KMS-11 (cell line): ENCODE measurements at regions not wholly inside any gene's neighbourhood (a gene's known extent, or its start where the extent isn't known, plus 50 kb on each side); places are given as distances from the start of the nearest gene placed in this dataset.

Experiments
- H2AFZ ChIP-seq: fragments of 200-600 bp; sonication (generic); 2 replicates; pipeline ENCODE4 v1.6.1; 2016; ENCODE audit warnings: antibody characterized with exemption, mixed run types, low read depth
- H3K27ac ChIP-seq: fragments of 200-600 bp; sonication (generic); 2 replicates; pipeline ENCODE4 v1.6.1; 2016; ENCODE audit warnings: mild to moderate bottlenecking, mixed run types
- H3K27me3 ChIP-seq: fragments of 200-600 bp; sonication (generic); 2 replicates; pipeline ENCODE4 v1.6.1; 2017; ENCODE audit warnings: mild to moderate bottlenecking, low read depth, mixed run types, moderate library complexity; ENCODE audit not compliant: insufficient read depth
- H3K36me3 ChIP-seq: fragments of 200-600 bp; sonication (generic); 2 replicates; pipeline ENCODE4 v1.6.1; 2017; ENCODE audit warnings: mild to moderate bottlenecking, mixed run types; ENCODE audit not compliant: insufficient read depth
- H3K4me1 ChIP-seq: fragments of 200-600 bp; sonication (generic); 2 replicates; pipeline ENCODE4 v1.6.1; 2016; ENCODE audit warnings: mild to moderate bottlenecking, low read depth, mixed run types; ENCODE audit not compliant: poor library complexity, severe bottlenecking
- H3K4me2 ChIP-seq: fragments of 200-600 bp; sonication (generic); 2 replicates; pipeline ENCODE4 v1.7.0; 2016; ENCODE audit warnings: mild to moderate bottlenecking, mixed run types
- H3K4me3 ChIP-seq: fragments of 200-600 bp; sonication (generic); IDR thresholded peaks from 2 replicates; pipeline ENCODE4 v1.6.1; 2017; ENCODE audit warnings: low read depth, low read length, mixed read lengths; ENCODE audit not compliant: insufficient read depth
- H3K79me2 ChIP-seq: fragments of 200-600 bp; sonication (generic); 2 replicates; pipeline ENCODE4 v1.6.1; 2016; ENCODE audit warnings: low read depth, mixed run types; ENCODE audit not compliant: insufficient read depth
- H3K9ac ChIP-seq: fragments of 200-600 bp; sonication (generic); 2 replicates; pipeline ENCODE4 v1.6.1; 2016; ENCODE audit warnings: mild to moderate bottlenecking, mixed run types
- H4K20me1 ChIP-seq: fragments of 200-600 bp; sonication (generic); 2 replicates; pipeline ENCODE4 v1.6.1; 2016; ENCODE audit warnings: mild to moderate bottlenecking, mixed run types; ENCODE audit not compliant: insufficient read depth
- TF ChIP-seq, protein P1 (sequence below): fragments of 200-600 bp; sonication (generic); conservative IDR thresholded peaks from 2 replicates; pipeline ENCODE4 v1.6.1; 2017; ENCODE audit warnings: low read depth, mild to moderate bottlenecking, antibody characterized with exemption, low read length, moderate library complexity, mixed read lengths

DNA sequence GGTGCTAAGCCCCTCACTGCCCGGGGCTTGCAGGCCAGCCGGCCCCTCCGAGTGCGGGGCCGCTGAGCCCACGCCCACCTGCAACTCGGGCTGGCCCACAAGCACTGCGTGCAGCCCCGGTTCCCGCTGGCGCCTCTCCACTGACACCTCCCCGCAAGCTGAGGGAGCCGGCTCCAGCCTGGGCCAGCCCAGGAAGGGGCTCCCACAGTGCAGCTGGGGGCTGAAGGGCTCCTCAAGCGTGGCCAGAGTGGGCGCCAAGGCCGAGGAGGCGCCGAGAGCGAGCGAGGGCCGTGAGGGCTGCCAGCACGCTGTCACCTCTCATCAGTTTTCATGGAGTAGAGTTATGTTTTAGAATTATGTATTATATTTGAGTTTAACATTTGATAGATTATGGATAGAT, 176.5 kb upstream of the FAM78B start:
- H3K79me2 ChIP-seq = no peaks in the 10 kb centered on the region
- no peaks in the 10 kb centered on the region for H3K36me3 ChIP-seq
- H2AFZ ChIP-seq = no peak overlapping the region
- H3K9ac ChIP-seq = no peak overlapping the region
- no peak overlapping the region for H3K4me3 ChIP-seq
- no peak overlapping the region for H3K27ac ChIP-seq
- TF ChIP-seq, protein P1, sequence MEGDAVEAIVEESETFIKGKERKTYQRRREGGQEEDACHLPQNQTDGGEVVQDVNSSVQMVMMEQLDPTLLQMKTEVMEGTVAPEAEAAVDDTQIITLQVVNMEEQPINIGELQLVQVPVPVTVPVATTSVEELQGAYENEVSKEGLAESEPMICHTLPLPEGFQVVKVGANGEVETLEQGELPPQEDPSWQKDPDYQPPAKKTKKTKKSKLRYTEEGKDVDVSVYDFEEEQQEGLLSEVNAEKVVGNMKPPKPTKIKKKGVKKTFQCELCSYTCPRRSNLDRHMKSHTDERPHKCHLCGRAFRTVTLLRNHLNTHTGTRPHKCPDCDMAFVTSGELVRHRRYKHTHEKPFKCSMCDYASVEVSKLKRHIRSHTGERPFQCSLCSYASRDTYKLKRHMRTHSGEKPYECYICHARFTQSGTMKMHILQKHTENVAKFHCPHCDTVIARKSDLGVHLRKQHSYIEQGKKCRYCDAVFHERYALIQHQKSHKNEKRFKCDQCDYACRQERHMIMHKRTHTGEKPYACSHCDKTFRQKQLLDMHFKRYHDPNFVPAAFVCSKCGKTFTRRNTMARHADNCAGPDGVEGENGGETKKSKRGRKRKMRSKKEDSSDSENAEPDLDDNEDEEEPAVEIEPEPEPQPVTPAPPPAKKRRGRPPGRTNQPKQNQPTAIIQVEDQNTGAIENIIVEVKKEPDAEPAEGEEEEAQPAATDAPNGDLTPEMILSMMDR = no peak
- H3K27me3 ChIP-seq = no peaks in the 10 kb centered on the region
- H3K4me2 ChIP-seq = no peak overlapping the region
- no peaks in the 10 kb centered on the region for H3K4me1 ChIP-seq
- H4K20me1 ChIP-seq = no peaks in the 10 kb centered on the region

DNA sequence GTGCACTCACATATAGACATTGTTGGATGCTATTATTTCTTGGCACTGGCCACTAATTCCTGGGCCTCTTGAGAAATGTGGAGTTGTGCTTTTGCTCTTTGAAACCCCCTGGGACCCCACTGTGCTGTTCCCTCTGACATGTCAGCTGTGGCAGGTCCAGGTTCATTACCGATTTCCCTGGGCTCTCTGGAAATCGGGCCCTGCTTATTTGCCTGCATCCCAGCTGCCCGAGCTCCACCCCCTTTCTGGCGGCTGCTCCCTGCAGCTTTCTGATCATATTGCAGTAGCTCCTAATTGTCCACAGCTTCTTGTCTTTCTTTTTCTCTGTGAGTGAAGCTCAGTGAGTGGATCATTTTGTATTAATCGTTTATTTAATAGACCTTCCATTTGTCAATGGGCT, 183.7 kb upstream of the FAM78B start:
- H3K36me3 ChIP-seq = no peaks in the 10 kb centered on the region
- no peak overlapping the region for H3K27ac ChIP-seq
- no peaks in the 10 kb centered on the region for H3K27me3 ChIP-seq
- no peak overlapping the region for H3K4me3 ChIP-seq
- no peak overlapping the region for H2AFZ ChIP-seq
- no peaks in the 10 kb centered on the region for H3K4me1 ChIP-seq
- H4K20me1 ChIP-seq = no peaks in the 10 kb centered on the region
- TF ChIP-seq, protein P1 = no peak
- H3K79me2 ChIP-seq = no peaks in the 10 kb centered on the region
- H3K4me2 ChIP-seq = no peak overlapping the region
- H3K9ac ChIP-seq = no peak overlapping the region

DNA sequence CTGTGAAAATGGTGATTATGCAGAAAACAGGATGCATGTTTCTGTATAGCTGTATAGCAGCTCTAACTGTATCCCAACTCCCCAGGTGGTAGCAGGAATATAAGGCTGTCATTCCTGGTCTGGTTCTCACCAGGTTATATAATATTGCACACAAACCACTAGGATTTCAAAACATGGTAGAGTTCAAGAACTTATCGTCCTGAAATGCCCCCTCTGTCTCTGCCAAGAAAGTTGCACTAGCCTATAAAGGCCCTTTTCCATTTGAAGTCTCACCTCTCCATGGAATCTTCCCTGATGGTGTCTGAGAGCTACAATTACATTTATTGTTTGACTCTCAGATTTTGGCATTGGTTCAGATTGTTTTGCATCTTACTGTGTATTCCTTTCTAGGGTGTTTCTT, 184.9 kb upstream of the FAM78B start:
- no peaks in the 10 kb centered on the region for H3K79me2 ChIP-seq
- no peak overlapping the region for H3K4me2 ChIP-seq
- H3K27me3 ChIP-seq = no peaks in the 10 kb centered on the region
- no peaks in the 10 kb centered on the region for H3K4me1 ChIP-seq
- no peak overlapping the region for H3K27ac ChIP-seq
- no peak overlapping the region for H3K9ac ChIP-seq
- no peak overlapping the region for H2AFZ ChIP-seq
- no peaks in the 10 kb centered on the region for H4K20me1 ChIP-seq
- H3K36me3 ChIP-seq = no peaks in the 10 kb centered on the region
- TF ChIP-seq, protein P1 = no peak
- H3K4me3 ChIP-seq = no peak overlapping the region

DNA sequence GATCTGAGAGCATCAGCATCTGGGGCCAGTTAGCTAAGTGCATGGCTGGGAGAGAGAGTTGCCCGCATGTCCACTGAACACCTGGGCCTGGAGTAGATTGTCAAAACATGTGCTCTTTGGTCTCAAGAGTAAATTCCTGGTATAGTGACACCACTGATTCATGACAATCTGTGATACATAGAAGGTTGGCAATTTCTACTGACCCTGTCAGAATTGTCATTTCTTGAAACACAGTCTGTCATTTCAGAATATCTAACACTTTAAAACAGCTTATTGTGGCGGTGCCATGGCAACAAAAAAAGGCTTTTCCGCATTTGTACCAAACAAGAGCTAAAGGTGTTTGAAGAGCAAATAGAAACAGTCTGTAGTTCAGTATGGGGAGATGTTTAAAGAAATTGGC, 186.4 kb upstream of the FAM78B start:
- no peaks in the 10 kb centered on the region for H3K79me2 ChIP-seq
- H3K27me3 ChIP-seq = no peaks in the 10 kb centered on the region
- TF ChIP-seq, protein P1 = no peak
- H3K4me3 ChIP-seq = no peak overlapping the region
- no peak overlapping the region for H3K9ac ChIP-seq
- no peaks in the 10 kb centered on the region for H3K36me3 ChIP-seq
- H2AFZ ChIP-seq = no peak overlapping the region
- H3K4me2 ChIP-seq = no peak overlapping the region
- H4K20me1 ChIP-seq = no peaks in the 10 kb centered on the region
- no peaks in the 10 kb centered on the region for H3K4me1 ChIP-seq
- no peak overlapping the region for H3K27ac ChIP-seq

DNA sequence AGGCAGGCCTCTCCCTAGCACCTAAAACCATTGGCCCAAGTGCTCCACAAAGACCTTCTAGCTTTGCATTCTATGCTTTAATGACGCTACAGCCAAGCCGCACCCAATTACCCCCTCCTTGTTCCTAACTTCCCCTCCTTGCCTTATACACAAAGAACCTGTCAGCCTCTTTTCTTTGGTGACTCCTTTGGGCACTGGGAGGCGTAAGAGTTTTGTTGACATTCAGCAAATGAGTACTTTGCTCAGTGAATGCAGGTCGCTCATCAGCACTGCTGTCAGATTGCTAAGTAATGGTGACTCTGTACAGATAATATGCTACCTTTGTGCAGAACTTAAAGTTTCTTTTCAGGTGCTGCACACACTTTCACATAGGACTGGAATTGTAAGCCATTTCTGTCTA, 187.6 kb upstream of the FAM78B start:
- no peaks in the 10 kb centered on the region for H3K79me2 ChIP-seq
- TF ChIP-seq, protein P1 = no peak
- H3K4me1 ChIP-seq = no peaks in the 10 kb centered on the region
- H3K36me3 ChIP-seq = no peaks in the 10 kb centered on the region
- no peak overlapping the region for H3K4me2 ChIP-seq
- H3K27me3 ChIP-seq = no peaks in the 10 kb centered on the region
- no peak overlapping the region for H3K27ac ChIP-seq
- no peak overlapping the region for H2AFZ ChIP-seq
- no peak overlapping the region for H3K4me3 ChIP-seq
- H3K9ac ChIP-seq = no peak overlapping the region
- no peaks in the 10 kb centered on the region for H4K20me1 ChIP-seq
